HG03521 (cell line): ENCODE measurements at regions not wholly inside any gene's neighbourhood (a gene's known extent, or its start where the extent isn't known, plus 50 kb on each side); places are given as distances from the start of the nearest gene placed in this dataset.

Experiments
- ATAC-seq: cut with Tn5 transposase; IDR thresholded peaks from one replicate; pipeline ENCODE4 v1.9.1; 2021; ENCODE audit warnings: mild to moderate bottlenecking, moderate library complexity; ENCODE audit not compliant: unreplicated experiment

GRCh38 chr7:124351950-124352349 is 319.1 kb upstream of the TMEM229A start:
- ATAC-seq: no peak

- ATAC-seq: no peak
Measured at GRCh38 chr7:124349443-124349842, 316.6 kb upstream of the TMEM229A start.

- no peak for ATAC-seq
Measured at GRCh38 chr7:124338861-124339260, 306.0 kb upstream of the TMEM229A start.

GRCh38 chr7:124330731-124331407 is 298.0 kb upstream of the TMEM229A start:
- ATAC-seq: no peak

GRCh38 chr7:124328774-124329173 is 295.9 kb upstream of the TMEM229A start:
- ATAC-seq: no peak

- ATAC-seq: no peak
Measured at GRCh38 chr7:124324262-124324661, 291.4 kb upstream of the TMEM229A start.

- ATAC-seq: no peak
Measured at GRCh38 chr7:124323597-124323996, 290.7 kb upstream of the TMEM229A start.

GRCh38 chr7:124322561-124322960 is 289.7 kb upstream of the TMEM229A start:
- no peak for ATAC-seq

GRCh38 chr7:124318721-124319450 is 286.0 kb upstream of the TMEM229A start:
- no peak for ATAC-seq

- ATAC-seq: no peak
Measured at GRCh38 chr7:124310934-124311390, 278.1 kb upstream of the TMEM229A start.

- ATAC-seq: no peak
Measured at GRCh38 chr7:124308384-124308783, 275.5 kb upstream of the TMEM229A start.

GRCh38 chr7:124295289-124295688 is 262.4 kb upstream of the TMEM229A start:
- no peak for ATAC-seq

- no peak for ATAC-seq
Measured at GRCh38 chr7:124284937-124285336, 252.1 kb upstream of the TMEM229A start.

GRCh38 chr7:124276005-124276622 is 243.2 kb upstream of the TMEM229A start:
- peak; percentile 94 for ATAC-seq

GRCh38 chr7:124275411-124275810 is 242.5 kb upstream of the TMEM229A start:
- ATAC-seq: no peak

- ATAC-seq: no peak
Measured at GRCh38 chr7:124269774-124270173, 236.9 kb upstream of the TMEM229A start.

- no peak for ATAC-seq
Measured at GRCh38 chr7:124267154-124267553, 234.3 kb upstream of the TMEM229A start.

GRCh38 chr7:124263232-124263827 is 230.5 kb upstream of the TMEM229A start:
- ATAC-seq: peak; percentile 91

- ATAC-seq: no peak
Measured at GRCh38 chr7:124261710-124262109, 228.8 kb upstream of the TMEM229A start.

GRCh38 chr7:124257638-124258308 is 224.9 kb upstream of the TMEM229A start:
- ATAC-seq: no peak
